CD14-positive monocyte (primary cell): ENCODE measurements at regions not wholly inside any gene's neighbourhood (a gene's known extent, or its start where the extent isn't known, plus 50 kb on each side); places are given as distances from the start of the nearest gene placed in this dataset.

Experiments
- DNase-seq, 3 donors: peaks; one replicate each; pipeline ENCODE4 v3.0.0-alpha.2; 2011 to 2022
- H2AFZ ChIP-seq: 2 replicates; pipeline ENCODE4 v1.6.0; 2012; ENCODE audit warnings: mild to moderate bottlenecking, low read depth, low read length, inconsistent platforms; ENCODE audit not compliant: insufficient read depth, poor library complexity, severe bottlenecking
- H3K27ac ChIP-seq, 2 donors: 1 replicate in 1 of 2; 2 replicates in 1 of 2; pipeline ENCODE4 v1.5.1; 2012 to 2013; ENCODE audit warnings: low read length in 2 of 2, control low read depth in 1 of 2, inconsistent platforms in 1 of 2, low read depth in 1 of 2, mild to moderate bottlenecking in 1 of 2
- H3K27me3 ChIP-seq, 2 donors: one replicate each; pipeline versions ENCODE4 v1.6.0 to v1.6.1; 2011 to 2013; ENCODE audit warnings: low read length in 2 of 2; ENCODE audit not compliant: control insufficient read depth in 2 of 2, insufficient read depth in 2 of 2
- H3K36me3 ChIP-seq, 2 donors: replicated peaks in 1 of 2; 1 replicate in 1 of 2; 2 replicates in 1 of 2; pipeline versions ENCODE4 v1.5.1 to v1.6.1; 2012 to 2013; ENCODE audit warnings: low read length in 2 of 2, control low read depth in 1 of 2, inconsistent platforms in 1 of 2, mild to moderate bottlenecking in 1 of 2; ENCODE audit not compliant: insufficient read depth in 2 of 2, control insufficient read depth in 1 of 2
- H3K4me1 ChIP-seq, 2 donors: 1 replicate in 1 of 2; 2 replicates in 1 of 2; pipeline versions ENCODE4 v1.5.1 to v1.6.1; 2012 to 2013; ENCODE audit warnings: low read length in 2 of 2, control low read depth in 1 of 2, inconsistent platforms in 1 of 2, mild to moderate bottlenecking in 1 of 2, moderate library complexity in 1 of 2; ENCODE audit not compliant: insufficient read depth in 2 of 2, control insufficient read depth in 1 of 2
- H3K4me2 ChIP-seq: replicated peaks from 2 replicates; pipeline ENCODE3; 2012; ENCODE audit warnings: low read length, moderate library complexity, mild to moderate bottlenecking; ENCODE audit not compliant: poor library complexity, severe bottlenecking; ENCODE audit errors: extremely low read depth
- H3K4me3 ChIP-seq, 3 experiments: fragments of 200-600 bp in 1 of 3; sonication (generic) in 1 of 3; replicated peaks in 1 of 3; 1 replicate in 2 of 3; 2 replicates in 1 of 3; pipeline ENCODE4 v1.5.1; 2011 to 2013; ENCODE audit warnings: low read length in 3 of 3, mild to moderate bottlenecking in 3 of 3, control low read depth in 2 of 3, low read depth in 2 of 3, inconsistent platforms in 1 of 3, moderate library complexity in 1 of 3
- H3K79me2 ChIP-seq: 2 replicates; pipeline ENCODE4 v1.6.0; 2012; ENCODE audit warnings: mild to moderate bottlenecking, control low read depth, inconsistent platforms, low read length, moderate library complexity; ENCODE audit not compliant: insufficient read depth
- H3K9ac ChIP-seq: 2 replicates; pipeline ENCODE4 v1.6.0; 2017; ENCODE audit warnings: low read length, mild to moderate bottlenecking; ENCODE audit not compliant: insufficient read depth, poor library complexity, severe bottlenecking
- H3K9me3 ChIP-seq, 2 donors: replicated peaks in 1 of 2; 1 replicate in 1 of 2; 2 replicates in 1 of 2; pipeline versions ENCODE4 v1.5.1 to v1.6.1; 2012 to 2013; ENCODE audit warnings: low read length in 2 of 2, control low read depth in 1 of 2; ENCODE audit not compliant: control insufficient read depth in 1 of 2, insufficient read depth in 1 of 2
- H4K20me1 ChIP-seq: 2 replicates; pipeline ENCODE4 v1.6.0; 2012; ENCODE audit warnings: mild to moderate bottlenecking, low read length, control low read depth, moderate library complexity; ENCODE audit not compliant: insufficient read depth
- H3K27ac Mint-ChIP-seq, 7 donors: one replicate each; pipeline ENCODE4 v1.8.0; 2020; ENCODE audit warnings: mild to moderate bottlenecking in 7 of 7, mixed read lengths in 7 of 7, moderate library complexity in 6 of 7, inconsistent platforms in 2 of 7
- H3K27me3 Mint-ChIP-seq, 3 donors: one replicate each; pipeline ENCODE4 v1.8.0; 2021 to 2022; ENCODE audit warnings: low read depth in 3 of 3, mild to moderate bottlenecking in 3 of 3, mixed read lengths in 3 of 3, moderate library complexity in 3 of 3, inconsistent platforms in 1 of 3
- H3K36me3 Mint-ChIP-seq, 2 donors: one replicate each; pipeline ENCODE4 v1.8.0; 2020; ENCODE audit warnings: mixed read lengths in 2 of 2, inconsistent platforms in 1 of 2, mild to moderate bottlenecking in 1 of 2
- H3K4me1 Mint-ChIP-seq: one replicate; pipeline ENCODE4 v1.8.0; 2020; ENCODE audit warnings: mild to moderate bottlenecking, mixed read lengths
- H3K4me3 Mint-ChIP-seq, 2 donors: one replicate each; pipeline ENCODE4 v1.8.0; 2020; ENCODE audit warnings: mild to moderate bottlenecking in 2 of 2, mixed read lengths in 2 of 2, moderate library complexity in 1 of 2
- H3K9me3 Mint-ChIP-seq, 7 donors: one replicate each; pipeline ENCODE4 v1.8.0; 2020 to 2022; ENCODE audit warnings: mixed read lengths in 7 of 7, mild to moderate bottlenecking in 6 of 7, moderate library complexity in 6 of 7, inconsistent platforms in 2 of 7
- WGBS: methylation state at CpG from one replicate; pipeline ENCODE4 v1.1.5; 2013; ENCODE audit warnings: missing lambda C conversion rate; ENCODE audit not compliant: insufficient coverage; 5-methylcytosine and 5-hydroxymethylcytosine counted together
- intact Hi-C, 2 donors: fragments of 100-400 bp; cut with micrococcal nuclease; formaldehyde crosslinking; loops; one replicate each; pipeline versions ENCODE4 v1.15.0 to v1.15.1; 2023
- TF ChIP-seq, protein P1 (sequence below): fragments of 200-600 bp; IDR thresholded peaks from one replicate; pipeline ENCODE4 v1.8.0; 2022; ENCODE audit warnings: antibody characterized with exemption, mild to moderate bottlenecking

DNA sequence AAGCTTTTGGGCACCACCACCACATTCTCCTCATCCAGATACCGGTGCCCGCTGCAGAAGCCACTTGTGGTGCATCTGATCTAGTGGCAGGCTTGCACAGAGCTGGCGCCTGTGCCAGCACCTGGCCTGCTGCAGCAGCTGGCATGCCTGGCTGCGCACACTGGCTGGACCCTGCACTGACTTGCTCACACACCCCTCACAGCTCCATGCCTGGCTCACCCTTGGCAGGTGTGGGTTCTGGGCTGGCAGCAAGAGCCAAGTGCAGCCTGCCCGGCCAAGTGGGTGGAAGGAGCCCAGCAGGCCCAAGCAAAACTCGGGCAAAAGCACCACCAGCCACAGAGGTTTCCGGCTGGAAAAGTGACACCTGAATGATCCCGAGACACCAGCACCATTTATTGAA lies 315.7 kb upstream of the RRP15 start:
- Mint-ChIP-seq H3K27me3 (peaks cover 0 to 1% (median 0%) of the 10 kb centered on the region in 3 donors), H3K4me1 (no peaks in the 10 kb centered on the region), H3K9me3 (peaks cover 3 to 27% (median 16%) of the 10 kb centered on the region in 7 donors), H3K4me3 (no peak overlapping the region), H3K27ac (no peak overlapping the region), H3K36me3 (no peaks in the 10 kb centered on the region)
- Histone ChIP-seq H4K20me1 (no peaks in the 10 kb centered on the region), H3K4me2 (no peak overlapping the region), H3K4me3 (no peak overlapping the region), H3K9me3 (peaks cover 24 to 37% of the 10 kb centered on the region in 2 donors), H3K36me3 (no peaks in the 10 kb centered on the region), H3K27me3 (no peaks in the 10 kb centered on the region), H3K79me2 (no peaks in the 10 kb centered on the region), H3K4me1 (no peaks in the 10 kb centered on the region), H2AFZ (no peak overlapping the region), H3K9ac (no peak overlapping the region), H3K27ac (no peak overlapping the region)
- no peak for DNase-seq
- intact Hi-C loops: no loop called here
- TF ChIP-seq, protein P1, sequence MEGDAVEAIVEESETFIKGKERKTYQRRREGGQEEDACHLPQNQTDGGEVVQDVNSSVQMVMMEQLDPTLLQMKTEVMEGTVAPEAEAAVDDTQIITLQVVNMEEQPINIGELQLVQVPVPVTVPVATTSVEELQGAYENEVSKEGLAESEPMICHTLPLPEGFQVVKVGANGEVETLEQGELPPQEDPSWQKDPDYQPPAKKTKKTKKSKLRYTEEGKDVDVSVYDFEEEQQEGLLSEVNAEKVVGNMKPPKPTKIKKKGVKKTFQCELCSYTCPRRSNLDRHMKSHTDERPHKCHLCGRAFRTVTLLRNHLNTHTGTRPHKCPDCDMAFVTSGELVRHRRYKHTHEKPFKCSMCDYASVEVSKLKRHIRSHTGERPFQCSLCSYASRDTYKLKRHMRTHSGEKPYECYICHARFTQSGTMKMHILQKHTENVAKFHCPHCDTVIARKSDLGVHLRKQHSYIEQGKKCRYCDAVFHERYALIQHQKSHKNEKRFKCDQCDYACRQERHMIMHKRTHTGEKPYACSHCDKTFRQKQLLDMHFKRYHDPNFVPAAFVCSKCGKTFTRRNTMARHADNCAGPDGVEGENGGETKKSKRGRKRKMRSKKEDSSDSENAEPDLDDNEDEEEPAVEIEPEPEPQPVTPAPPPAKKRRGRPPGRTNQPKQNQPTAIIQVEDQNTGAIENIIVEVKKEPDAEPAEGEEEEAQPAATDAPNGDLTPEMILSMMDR: no peak
- WGBS: 78% methylated on average over 6 of the region's 8 CpGs

DNA sequence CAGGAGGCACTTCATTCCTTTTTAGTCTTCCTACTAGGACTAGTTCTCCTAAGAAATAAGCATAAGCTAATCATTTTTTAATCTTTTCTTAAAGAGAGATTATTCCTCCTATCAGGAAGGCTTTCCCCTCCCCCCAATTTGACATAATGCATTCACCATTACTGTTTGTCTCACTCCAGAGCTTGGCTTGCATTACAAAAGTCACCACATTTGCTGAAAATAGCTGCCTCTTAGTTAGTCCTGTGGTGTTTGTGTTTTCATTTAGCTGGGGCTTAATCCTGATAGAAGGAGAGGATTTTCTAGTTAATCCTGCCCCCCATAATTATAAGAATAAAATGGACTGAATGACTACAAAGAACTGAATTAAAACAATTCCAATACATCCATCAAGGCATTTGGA lies 307.1 kb upstream of the RRP15 start:
- H3K36me3 Mint-ChIP-seq: no peaks in the 10 kb centered on the region
- Histone ChIP-seq H3K79me2 (no peaks in the 10 kb centered on the region), H3K9me3 (no peaks in the 10 kb centered on the region), H3K4me1 (no peaks in the 10 kb centered on the region), H3K36me3 (no peaks in the 10 kb centered on the region), H3K9ac (no peak overlapping the region), H4K20me1 (no peaks in the 10 kb centered on the region), H3K4me2 (no peak overlapping the region), H2AFZ (no peak overlapping the region), H3K4me3 (no peak overlapping the region), H3K27ac (no peak overlapping the region), H3K27me3 (no peaks in the 10 kb centered on the region)
- H3K4me3 Mint-ChIP-seq: no peak overlapping the region
- intact Hi-C loops: no loop called here
- no peaks in the 10 kb centered on the region for H3K4me1 Mint-ChIP-seq
- H3K9me3 Mint-ChIP-seq: peaks cover 0 to 14% (median 7%) of the 10 kb centered on the region in 7 donors
- no peak overlapping the region for H3K27ac Mint-ChIP-seq
- peaks cover 0 to 1% (median 0%) of the 10 kb centered on the region in 3 donors for H3K27me3 Mint-ChIP-seq
- TF ChIP-seq, protein P1: no peak
- no peak for DNase-seq
